Stimulated activated CD8-positive, alpha-beta memory T cell treated with anti-CD3 and anti-CD28 coated beads, Interleukin-4, amount 100 ng/mL, for 24 hours (primary cell): ENCODE measurements at regions not wholly inside any gene's neighbourhood (a gene's known extent, or its start where the extent isn't known, plus 50 kb on each side); places are given as distances from the start of the nearest gene placed in this dataset.

Experiments used
- DNase-seq: peaks from one replicate; pipeline ENCODE4 v3.0.0-alpha.2; 2020; ENCODE audit warnings: low read depth

DNA sequence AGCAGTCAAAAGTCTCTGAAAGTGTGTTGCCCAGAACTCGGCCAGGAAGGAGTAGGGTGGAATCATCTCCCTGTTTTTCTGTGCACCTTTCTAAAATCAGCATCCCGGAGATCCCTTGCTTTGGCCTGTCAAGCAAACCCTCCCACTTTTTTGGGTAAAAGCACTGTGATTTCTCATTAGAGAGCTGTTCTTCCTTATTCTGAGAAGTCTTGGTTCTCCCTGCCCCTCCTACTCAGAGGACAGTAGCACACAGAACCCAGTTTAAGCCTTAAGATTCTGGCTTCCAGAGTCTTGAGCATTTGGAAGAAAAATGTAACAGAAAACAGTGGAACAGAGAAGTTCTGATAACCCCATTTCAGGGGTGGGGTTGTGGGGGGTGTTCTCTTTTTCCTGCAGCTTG lies 52.6 kb upstream of the KATNAL1 start:
- DNase-seq = no peak

DNA sequence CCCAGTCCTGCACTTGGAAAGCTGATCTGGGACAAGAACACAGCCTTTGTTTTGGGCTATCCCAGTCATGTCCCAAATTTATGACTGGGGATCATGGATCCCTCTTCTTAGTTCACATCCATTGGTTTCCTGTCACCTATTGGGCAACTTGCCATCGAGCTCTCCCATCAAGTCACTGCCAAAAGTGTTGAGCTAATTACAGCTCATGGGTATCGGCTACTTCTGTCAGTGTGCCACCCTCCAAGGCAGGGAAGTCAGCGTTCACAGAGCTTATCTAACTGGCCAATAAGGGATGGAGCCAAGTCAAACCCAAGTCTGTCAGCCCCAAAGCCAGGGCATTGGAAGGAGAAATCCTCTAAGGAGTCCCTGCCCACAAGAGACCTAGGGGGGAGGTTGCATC lies 53.2 kb upstream of the KATNAL1 start:
- no peak for DNase-seq

DNA sequence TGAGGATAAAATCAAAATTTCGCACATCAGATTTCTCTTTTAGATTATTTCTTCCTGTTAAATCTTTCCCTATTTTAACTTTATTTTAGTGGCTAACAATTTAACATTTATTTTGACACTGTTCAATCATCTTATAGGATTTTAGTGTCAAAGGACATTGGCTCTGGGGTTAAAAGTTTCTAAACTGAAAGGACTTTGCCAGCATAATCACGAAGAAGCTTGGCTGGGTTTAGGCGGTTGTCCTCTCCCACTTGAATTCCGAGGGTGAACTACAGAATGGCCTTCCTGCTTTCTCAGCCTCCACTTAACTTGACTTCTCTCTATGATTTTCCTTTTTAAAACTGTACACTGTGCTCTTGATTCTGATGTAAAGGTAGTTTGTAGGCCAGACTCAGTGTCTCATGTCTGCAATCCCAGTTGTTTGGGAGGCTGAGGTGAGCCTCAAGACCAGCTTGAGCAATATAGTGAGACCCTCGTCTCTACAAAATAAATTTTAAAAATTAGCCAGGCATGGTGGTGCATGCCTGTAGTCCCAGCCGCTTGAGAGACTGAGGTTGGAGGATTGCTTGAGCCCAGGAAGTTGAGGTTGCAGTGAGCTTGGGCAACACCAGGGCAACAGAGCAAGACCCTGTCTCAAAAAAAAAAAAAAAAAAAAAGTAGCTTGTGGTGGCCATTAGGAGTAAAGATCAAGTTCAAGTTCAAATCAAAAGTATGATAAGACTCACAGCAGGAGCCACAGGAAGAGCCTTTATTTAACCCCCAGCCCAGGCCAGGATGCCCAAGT lies 54.8 kb upstream of the KATNAL1 start:
- DNase-seq = no peak

DNA sequence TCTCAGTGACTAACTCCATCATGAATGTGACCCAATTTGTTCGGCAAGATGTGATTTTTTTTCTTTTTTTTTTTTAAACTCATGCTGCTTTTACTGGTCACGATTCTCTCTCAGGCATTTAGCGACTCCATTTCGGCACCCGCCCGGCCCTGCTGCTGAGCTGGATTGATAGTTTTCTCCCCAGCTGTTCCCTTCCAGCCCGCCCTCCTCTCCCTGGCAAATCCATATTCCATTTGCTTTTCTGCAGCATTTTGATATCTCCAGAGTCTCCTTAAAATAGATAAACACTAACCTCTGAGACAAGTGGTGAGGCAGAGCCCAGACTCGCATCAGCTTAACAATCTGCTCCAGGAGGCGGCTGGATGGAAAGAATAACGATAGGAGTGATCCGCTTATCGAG lies 55.5 kb upstream of the KATNAL1 start:
- DNase-seq = no peak

DNA sequence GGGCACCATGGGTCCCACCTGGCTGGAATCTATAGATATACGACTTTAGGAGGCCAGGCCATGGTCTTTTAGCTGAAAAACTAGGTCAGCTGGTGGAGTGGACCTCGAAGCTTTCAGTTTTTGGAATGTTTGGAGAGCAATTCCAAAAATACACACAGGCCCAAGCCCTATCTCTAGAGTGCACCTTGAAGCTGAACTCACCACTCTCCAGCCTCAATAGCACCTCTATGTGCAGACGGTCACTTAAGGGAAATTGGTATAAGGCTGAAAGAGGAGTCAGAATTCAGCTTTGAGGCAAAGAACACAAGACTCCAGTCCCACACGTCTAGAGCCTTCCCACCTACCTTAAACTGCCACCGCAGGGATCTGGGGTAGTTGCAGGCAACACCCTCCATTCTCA lies 56.4 kb upstream of the KATNAL1 start:
- DNase-seq = no peak

DNA sequence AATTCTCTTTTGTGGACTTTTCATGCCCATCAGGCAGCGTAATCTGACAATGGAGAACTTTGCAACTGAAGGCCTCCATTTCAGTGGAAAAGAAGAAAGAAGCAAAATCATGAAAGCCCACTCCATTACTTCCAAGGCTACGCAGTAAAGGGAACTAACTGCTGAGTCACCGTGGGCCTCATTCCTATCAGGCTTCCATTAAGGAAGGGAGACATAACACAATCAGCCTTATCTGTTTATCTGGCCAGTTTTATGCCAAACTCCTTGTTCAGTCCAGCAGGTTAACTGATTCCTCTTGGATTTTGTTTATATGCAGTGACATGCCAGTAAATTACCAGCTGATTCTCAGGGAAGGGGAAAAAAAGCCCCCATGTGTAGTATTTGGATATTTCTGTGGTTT lies 56.8 kb upstream of the KATNAL1 start:
- no peak for DNase-seq

DNA sequence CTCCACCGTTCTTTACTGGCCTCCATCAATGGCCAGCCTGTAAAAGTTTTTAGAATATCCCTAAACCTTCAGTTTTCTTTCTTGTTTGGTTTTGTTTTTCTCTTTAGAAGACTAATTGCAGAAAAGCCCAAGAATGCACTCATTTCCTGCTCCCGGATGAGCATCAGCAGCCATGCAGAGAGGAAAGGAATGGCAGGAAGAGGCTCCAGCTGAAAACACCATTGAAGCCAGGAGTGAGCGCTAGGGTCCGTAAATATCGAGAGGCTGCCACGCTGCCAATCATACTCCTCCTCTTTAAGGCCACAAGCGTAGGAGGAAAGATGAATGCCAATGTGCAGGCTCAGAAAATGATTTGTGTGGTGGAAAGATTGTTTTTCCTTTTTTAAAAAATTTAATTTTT lies 57.4 kb upstream of the UBE2L5 start:
- DNase-seq = no peak

DNA sequence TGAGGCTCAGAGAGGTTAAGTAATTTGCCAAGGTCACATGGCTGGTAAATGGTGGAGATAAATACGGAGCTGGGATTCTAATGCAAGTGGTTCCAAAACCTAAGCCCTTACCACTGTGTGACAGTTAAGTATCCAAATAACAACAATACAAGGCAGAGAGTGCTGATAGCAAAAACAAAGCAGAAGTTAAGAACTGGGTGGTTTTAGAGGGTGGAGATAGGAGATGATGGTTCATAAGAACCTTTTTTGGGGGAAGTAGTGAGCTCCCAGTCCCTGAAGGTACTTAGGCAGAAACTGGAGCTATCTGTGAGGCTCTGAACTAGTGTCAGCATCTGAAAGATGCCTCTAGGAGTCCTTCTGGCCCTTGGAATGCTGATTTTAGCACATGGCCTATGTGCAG lies 56.2 kb upstream of the UBE2L5 start:
- DNase-seq = no peak

DNA sequence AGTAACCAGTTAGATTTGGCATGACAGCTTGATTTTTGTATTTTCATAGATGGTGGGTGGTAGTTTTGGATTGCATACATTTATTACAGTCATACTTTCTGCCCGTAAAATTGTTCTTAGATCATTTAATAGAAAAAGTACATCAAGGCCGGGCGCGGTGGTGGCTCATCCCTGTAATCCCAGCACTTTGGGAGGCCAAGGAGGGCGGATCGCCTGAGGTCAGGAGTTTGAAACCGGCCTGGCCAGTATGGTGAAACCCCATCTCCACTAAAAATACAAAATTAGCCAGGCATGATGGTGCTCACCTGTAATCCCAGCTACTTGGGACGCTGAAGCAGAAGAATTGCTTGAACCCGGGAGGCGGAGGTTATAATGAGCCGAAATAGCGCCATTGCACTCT lies 55.0 kb upstream of the UBE2L5 start:
- no peak for DNase-seq

DNA sequence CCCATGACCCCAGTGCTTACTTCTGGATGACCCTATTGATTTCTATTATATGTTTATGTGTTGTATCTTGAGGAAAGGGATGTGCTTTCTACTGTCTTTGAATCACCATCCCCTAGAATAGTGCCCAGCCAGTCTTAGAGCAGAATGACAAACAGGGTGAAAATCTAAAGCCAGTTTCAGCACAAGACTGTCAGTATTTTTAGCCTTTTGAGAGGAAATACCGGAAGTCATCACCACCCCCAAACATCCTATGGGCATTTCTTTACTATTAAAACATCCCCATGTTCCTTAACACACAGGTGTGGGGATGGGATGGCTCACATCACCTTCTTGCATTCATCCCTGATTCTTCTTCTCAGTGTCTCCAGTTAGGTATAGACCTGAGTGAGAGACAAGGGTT lies 52.1 kb upstream of the UBE2L5 start:
- no peak for DNase-seq

DNA sequence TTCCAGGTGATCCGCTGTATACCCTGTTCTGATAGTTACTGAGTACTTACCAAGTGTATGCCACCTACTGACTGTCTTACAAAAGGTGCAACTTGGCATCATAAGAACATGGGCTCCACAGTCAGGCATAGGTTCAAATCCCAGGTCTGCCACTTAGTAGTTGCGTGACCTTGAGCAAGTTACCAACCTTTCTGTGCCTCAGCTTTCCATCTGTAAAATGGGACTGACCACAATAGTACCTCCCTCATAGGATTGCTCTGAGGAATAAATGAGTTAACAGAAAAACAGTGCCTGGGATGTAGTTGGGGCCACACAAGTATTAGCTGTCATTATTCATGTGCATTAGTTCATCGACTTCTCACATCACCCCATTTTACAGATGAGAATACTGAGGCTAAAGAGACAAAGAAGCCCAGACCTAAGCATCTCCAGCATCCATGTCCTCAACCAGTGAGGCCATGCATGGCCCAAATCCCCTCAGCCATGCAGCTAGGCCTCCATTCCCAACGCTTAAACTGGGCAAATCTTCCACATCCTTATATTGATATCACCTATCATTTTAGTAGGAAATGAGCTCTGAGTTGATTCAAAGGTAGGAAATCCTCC lies 51.3 kb upstream of the UBE2L5 start:
- no peak for DNase-seq

DNA sequence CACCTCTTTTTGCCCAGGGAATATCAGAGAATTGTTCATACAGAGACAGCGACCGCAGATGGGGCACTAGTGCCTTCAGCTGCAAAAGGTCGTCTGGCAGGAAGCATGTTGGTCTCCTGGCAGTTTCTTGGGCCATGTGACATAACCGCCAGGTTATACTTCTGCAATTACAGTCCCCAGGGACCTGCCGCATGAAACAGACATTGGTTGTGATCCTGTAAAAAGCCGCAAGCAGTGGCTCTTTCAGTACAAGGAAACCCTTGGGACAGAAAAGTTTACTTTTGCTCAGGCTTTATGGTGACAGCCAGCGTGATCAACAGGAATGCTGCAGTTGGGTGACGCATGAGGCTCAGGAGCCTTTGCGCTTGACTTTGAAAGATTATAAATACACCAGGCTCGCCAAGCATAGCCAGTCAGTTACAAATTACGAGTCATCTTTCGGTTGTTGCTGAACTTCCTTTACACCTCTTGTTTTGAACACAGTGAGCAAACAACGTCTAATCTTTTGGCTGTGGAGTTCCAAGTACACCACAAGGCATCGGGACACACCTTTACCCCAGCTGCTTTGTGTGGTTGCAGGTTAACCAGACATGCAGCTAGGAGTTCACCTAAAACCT lies 50.5 kb upstream of the UBE2L5 start:
- peak; percentile 37 for DNase-seq
